ENCODE measurements at regions not wholly inside any gene's neighbourhood (a gene's known extent, or its start where the extent isn't known, plus 50 kb on each side); places are given as distances from the start of the nearest gene placed in this dataset.

- TF ChIP-seq, protein P1, sequence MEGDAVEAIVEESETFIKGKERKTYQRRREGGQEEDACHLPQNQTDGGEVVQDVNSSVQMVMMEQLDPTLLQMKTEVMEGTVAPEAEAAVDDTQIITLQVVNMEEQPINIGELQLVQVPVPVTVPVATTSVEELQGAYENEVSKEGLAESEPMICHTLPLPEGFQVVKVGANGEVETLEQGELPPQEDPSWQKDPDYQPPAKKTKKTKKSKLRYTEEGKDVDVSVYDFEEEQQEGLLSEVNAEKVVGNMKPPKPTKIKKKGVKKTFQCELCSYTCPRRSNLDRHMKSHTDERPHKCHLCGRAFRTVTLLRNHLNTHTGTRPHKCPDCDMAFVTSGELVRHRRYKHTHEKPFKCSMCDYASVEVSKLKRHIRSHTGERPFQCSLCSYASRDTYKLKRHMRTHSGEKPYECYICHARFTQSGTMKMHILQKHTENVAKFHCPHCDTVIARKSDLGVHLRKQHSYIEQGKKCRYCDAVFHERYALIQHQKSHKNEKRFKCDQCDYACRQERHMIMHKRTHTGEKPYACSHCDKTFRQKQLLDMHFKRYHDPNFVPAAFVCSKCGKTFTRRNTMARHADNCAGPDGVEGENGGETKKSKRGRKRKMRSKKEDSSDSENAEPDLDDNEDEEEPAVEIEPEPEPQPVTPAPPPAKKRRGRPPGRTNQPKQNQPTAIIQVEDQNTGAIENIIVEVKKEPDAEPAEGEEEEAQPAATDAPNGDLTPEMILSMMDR (IDR thresholded peaks at IDR 0.05): no peak
- TF ChIP-seq POLR2AphosphoS5 (IDR thresholded peaks at IDR 0.05; ENCODE audit: insufficient read depth in 1 of 2, low read depth in 1 of 2) (no peak), POLR2A (IDR thresholded peaks at IDR 0.05) (no peak)
These were observed 291.8 kb upstream of the LRATD1 start for GRCh38 chr2:14340703-14341102.

All from vagina (tissue), 2 donors.